DMS 273 (cell line): ENCODE measurements at regions not wholly inside any gene's neighbourhood (a gene's known extent, or its start where the extent isn't known, plus 50 kb on each side); places are given as distances from the start of the nearest gene placed in this dataset.
A peak's percentile ranks its signal among the peaks of the same experiment; 100 is the strongest.

Experiments
- DNase-seq: peaks from one replicate; lab custom pipeline; 2025; ENCODE audit not compliant: unreplicated experiment; lab: John Stamatoyannopoulos, UW

DNA sequence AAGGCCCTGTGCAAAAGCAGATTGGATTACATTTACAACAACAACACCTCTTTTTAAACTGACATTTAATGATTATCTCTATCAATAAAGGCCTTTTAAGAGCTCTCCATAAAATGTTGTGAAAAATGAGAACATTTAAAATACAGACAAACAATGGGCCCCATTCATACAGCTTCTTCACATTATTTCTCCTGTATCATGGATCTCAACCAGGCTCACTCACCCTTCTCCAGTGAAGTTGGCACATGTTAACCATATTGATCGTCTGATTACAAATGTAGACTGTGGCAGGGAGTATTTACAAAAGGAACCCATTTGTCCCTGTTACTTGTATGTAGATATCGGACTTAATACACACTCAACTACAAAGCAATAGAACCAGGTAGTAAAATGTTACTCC is 220.2 kb upstream of the BTG1 start:
- DNase-seq, result no peak

GRCh38 chr12:92365333-92365732 is 219.7 kb upstream of the BTG1 start:
- DNase-seq, result no peak

DNA sequence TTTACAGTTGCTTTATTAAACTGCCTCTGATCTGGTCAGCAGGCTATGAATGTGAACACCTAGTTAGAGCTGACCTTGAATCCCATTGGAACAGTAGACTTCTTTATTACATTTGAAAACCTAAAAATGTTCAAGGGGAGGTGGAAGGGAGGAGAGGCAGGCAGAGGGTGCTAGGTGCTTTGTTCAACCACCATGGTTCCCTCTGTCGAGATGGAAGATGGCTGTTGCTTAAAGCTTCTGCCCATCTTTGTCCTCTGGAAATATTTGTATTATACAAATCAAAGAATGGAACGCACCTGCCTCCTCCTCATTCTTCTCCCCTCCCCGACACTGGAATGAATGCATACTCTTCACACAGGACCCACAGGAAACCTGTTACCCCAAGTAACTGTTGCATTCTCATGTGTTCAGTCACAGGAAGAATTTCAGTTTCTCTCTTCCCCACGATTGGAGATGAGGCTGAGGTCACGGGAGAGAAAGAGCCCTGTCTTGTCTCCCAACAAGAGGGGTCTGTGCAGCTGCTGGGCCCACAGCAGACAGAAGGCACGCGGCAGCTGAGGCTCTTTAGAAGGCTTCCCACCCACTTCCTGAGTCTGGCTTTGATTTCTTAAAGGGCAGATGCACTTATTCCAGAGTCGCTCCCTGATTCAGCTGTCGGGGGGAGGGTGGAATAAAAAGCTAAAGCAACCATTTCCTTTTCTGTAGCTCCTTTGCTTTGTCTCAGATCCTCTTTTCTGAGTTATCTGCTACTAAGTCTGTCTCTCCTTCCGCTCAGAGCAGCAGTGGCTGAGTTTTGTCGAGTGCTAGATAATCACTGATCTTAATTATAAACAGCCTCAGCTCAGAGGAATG is 217.9 kb upstream of the BTG1 start:
- DNase-seq, result peak; percentile 6

DNA sequence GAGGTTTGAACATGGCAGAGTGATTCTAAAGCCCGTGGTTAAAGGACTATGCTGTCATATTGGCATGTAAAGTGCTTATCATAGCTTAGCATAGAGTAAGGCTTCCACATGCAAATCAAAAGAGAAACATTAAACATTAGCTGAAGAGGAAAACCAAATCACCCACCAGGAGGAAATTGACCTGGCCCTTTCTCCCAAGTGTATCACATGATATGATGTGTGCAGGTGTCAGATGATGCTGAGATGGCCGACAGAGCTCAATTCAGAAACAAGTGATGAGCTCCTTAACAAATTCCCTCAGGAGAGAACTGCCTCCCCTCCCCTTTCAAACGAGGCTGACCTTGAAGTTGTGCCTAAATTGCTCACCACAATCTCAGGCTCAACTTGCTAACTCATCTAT is 217.1 kb upstream of the BTG1 start:
- DNase-seq, result no peak

GRCh38 chr12:92362126-92362525 is 216.5 kb upstream of the BTG1 start:
- no peak for DNase-seq

DNA sequence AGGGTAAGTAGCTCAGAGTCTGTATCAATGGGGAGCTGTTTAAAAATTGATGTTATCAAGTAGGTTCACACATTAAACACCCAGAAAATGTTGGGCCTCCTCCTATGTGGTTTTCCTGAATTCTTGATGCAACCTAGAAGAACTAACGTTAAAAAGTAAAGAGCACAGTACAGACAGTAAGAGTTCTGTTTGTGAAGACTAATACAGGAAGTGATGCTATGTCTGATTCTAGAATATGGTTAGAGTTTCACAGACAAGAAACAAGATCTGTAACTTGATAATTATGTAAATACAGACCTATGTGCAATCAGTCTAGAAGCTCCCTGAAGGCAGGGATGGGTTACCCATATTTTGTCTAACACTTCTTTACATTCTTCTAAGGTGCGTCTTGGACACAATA is 214.9 kb upstream of the BTG1 start:
- DNase-seq, result no peak

- no peak for DNase-seq
Measured at GRCh38 chr12:92359581-92360209, 214.0 kb upstream of the BTG1 start.

DNA sequence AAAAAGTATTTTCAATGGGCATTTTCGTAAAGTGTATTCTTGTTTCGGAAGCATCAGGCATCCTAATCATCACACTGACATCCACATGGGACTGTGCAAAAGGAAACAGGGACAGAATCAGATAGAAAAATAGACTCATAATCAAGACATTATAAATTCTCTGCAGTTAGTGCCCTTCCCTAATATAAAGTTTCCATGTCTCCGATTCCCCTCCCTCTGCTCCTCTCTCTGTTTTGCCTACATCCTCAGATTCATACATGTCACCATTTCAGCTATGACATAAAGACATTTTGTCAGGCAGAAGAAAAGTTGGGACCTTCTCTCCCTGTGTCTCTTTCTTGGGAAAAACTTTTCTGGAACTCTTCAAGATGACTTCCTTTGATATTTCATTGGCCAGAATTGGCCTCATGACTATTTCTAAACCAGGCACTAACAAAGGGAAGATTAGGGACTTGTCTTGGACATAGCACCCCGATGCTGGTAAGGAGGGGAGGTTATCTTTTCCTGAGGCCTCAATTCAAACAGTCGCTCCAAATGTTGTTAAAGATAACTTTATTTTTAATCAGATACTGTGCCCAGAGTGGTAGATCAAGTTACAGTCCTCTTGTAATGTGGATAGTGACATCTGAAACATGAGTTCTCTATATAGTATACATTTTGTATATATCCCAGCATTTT is 212.1 kb upstream of the BTG1 start:
- no peak for DNase-seq

GRCh38 chr12:92356425-92356824 is 210.8 kb upstream of the BTG1 start:
- peak; percentile 58 for DNase-seq

GRCh38 chr12:92349635-92350034 is 204.0 kb upstream of the BTG1 start:
- DNase-seq, result no peak

DNA sequence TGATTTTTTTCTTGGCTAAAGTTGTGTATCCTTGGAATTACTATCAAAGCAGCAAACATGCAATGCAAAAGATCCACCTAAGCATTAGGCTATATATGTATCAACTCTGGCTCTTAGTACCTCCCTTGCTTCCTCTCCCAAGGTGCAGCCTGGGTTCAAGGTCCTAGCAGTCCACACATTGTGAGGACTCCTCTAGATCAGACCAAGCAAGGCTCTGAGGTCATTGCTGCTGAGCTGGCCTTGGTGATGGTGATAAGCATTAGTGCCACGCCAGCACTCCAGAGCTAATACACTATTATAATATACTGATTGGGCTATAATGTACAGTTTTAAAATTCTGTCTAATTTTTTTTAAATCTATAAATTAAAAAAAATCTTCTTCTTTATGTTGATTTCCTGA is 196.9 kb upstream of the BTG1 start:
- DNase-seq, result no peak

DNA sequence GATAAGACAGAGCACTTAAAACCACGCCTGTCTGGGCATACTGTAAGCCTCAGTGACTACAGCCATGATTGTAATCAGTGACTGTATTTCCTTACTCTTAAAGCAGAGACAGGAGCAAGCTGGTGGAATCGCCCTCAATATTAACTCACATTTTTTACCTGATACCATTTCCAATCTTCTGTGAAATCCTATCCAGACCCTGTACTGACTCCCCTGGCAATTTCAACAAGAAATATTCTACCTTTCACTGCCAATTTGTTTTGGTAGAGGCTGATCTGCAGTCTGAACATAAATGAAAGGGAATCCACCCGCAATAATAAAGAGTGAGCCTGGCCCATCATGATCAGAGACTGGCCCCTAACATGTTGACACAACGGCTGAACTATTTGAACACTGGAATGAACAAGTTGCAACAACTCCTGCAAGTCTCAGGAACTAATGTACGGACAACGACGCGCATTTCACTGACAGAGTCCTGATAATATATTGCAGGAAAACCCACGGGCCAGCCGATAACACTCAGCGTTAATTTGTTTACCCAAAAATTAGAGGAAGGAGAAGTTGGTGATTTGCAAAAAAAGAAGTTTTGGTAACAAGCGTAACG is 195.5 kb upstream of the BTG1 start:
- no peak for DNase-seq

- DNase-seq, result no peak
Measured at GRCh38 chr12:92340441-92341064, 194.9 kb upstream of the BTG1 start.

- DNase-seq, result no peak
Measured at GRCh38 chr12:92340003-92340402, 194.4 kb upstream of the BTG1 start.

DNA sequence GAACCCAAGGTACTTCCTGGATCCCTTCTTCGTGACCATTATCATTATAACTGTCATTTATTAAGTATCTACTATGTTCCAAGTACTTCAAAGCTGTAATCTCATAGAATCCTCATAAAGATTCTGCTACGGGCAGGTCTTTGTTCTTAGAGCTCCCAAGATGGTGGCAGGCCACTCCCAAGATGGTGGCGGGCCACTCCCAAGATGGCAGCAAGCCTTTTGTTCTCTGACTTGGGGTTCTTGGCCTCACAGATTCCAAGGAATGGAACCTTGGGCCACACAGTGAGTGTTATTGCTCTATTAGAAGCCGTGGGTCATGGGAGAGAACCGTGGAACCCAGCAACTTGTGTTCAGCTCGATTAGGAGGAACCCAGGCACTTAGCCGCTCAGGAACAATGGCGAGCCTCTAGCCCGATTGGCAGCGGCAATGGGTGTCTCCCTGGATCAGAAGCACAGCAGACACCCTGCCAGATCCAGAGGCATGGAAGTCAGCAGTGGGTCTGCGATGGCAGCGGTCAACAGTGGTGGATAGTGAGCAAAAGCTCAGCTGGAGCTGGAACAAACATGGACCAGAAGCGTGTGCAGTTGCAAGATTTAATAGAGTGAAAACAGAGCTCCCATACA is 193.7 kb upstream of the BTG1 start:
- DNase-seq, result no peak

GRCh38 chr12:92338671-92339070 is 193.0 kb upstream of the BTG1 start:
- no peak for DNase-seq

GRCh38 chr12:92338102-92338501 is 192.5 kb upstream of the BTG1 start:
- DNase-seq, result no peak

- no peak for DNase-seq
Measured at GRCh38 chr12:92337128-92337527, 191.5 kb upstream of the BTG1 start.

DNA sequence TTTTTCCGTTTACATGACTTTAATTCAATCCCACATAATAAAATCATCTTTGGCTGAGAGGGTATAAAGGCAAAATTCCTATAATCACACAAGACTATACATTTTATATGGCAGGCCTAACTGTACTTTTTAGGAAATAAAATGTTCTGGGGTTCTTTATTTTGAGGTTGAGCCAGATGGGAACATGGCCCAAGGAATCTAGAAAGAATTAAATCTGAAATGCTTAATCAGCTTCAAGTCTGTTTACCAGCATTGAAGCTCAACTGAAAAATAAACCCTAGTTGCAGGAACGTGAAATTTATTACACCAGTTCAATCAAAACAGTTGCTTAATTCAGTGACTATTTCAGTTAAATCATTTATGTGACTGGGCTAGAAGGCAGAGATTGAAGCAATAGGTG is 191.0 kb upstream of the BTG1 start:
- DNase-seq, result no peak

GRCh38 chr12:92335831-92336230 is 190.2 kb upstream of the BTG1 start:
- DNase-seq, result no peak

GRCh38 chr12:92334552-92334951 is 188.9 kb upstream of the BTG1 start:
- no peak for DNase-seq
